Activated naive CD4-positive, alpha-beta T cell treated with anti-CD3 and anti-CD28 coated beads, Interleukin-2, amount 50 U/mL, for 16 hours (primary cell): ENCODE measurements at regions not wholly inside any gene's neighbourhood (a gene's known extent, or its start where the extent isn't known, plus 50 kb on each side); places are given as distances from the start of the nearest gene placed in this dataset.
"Not testable (repeated sequence)": the region's sequence is repeated elsewhere in the genome, so short reads cannot be mapped to it uniquely, and the experiment has no call there.

Source experiments
- DNase-seq: peaks from one replicate; pipeline ENCODE4 v3.0.0-alpha.2; 2020

- no peak for DNase-seq
Observed at GRCh38 chr6:100084316-100084990, 90.4 kb upstream of the MCHR2 start.

- DNase-seq: no peak
Observed at GRCh38 chr6:100078509-100078908, 84.5 kb upstream of the MCHR2 start.

GRCh38 chr6:100065348-100065747, 71.3 kb upstream of the MCHR2 start:
- no peak for DNase-seq

GRCh38 chr6:100062621-100063020, 68.6 kb upstream of the MCHR2 start:
- no peak for DNase-seq

- no peak for DNase-seq
Observed at GRCh38 chr6:100057941-100058340, 63.9 kb upstream of the MCHR2 start.

GRCh38 chr6:100050550-100050949, 56.5 kb upstream of the MCHR2 start:
- DNase-seq: no peak

GRCh38 chr6:100043961-100044360, 49.9 kb upstream of the MCHR2 start:
- not testable (repeated sequence) for DNase-seq
